ENCODE measurements at regions not wholly inside any gene's neighbourhood (a gene's known extent, or its start where the extent isn't known, plus 50 kb on each side); places are given as distances from the start of the nearest gene placed in this dataset.

- intact Hi-C loops (cut with micrococcal nuclease) (no loop called here), in situ Hi-C loops (cut with MboI; ENCODE audit: low sequenced_read_pairs) (no loop called here), dilution Hi-C loops (cut with HindIII; ENCODE audit: low sequenced_read_pairs, unreplicated experiment) (no loop called here)
- Histone ChIP-seq H3K56ac (ENCODE audit: extremely low read depth, insufficient read depth, low read length) (no peak overlapping the region), H3K9me3 (ENCODE audit: control insufficient read depth, insufficient read depth, low read length) (no peaks in the 10 kb centered on the region), H2BK15ac (ENCODE audit: low read depth, low read length) (no peak overlapping the region), H3K14ac (replicated peaks; ENCODE audit: low read depth, low read length) (no peak overlapping the region), H2AK9ac (replicated peaks; ENCODE audit: low read depth, low read length, poor library complexity) (no peak overlapping the region), H3K9ac (ENCODE audit: low read depth, low read length) (no peak overlapping the region), H4K8ac (ENCODE audit: low read depth in 2 of 2, low read length in 2 of 2) (no peak overlapping the region), H3K4me3 (ENCODE audit: insufficient read depth, low read depth, low read length) (no peak overlapping the region), H3K9me1 (ENCODE audit: insufficient read depth, low read length) (no peaks in the 10 kb centered on the region), H3K27ac (ENCODE audit: insufficient read depth, low read length) (no peak overlapping the region), H3K27me3 (ENCODE audit: control insufficient read depth, insufficient read depth, low read length) (no peaks in the 10 kb centered on the region), H2BK5ac (ENCODE audit: low read depth, low read length, poor library complexity, severe bottlenecking) (no peak overlapping the region), H3K79me1 (ENCODE audit: low read depth in 1 of 2, low read length in 2 of 2) (no peaks in the 10 kb centered on the region), H4K5ac (ENCODE audit: low read depth, low read length) (no peak overlapping the region), H3K18ac (ENCODE audit: low read depth, low read length) (no peak overlapping the region), H4K91ac (ENCODE audit: insufficient read depth, low read depth, low read length) (no peak overlapping the region), H3K4me1 (ENCODE audit: control insufficient read depth, insufficient read depth, low read length) (no peaks in the 10 kb centered on the region), H2AK5ac (ENCODE audit: low read depth, low read length) (no peak overlapping the region), H2AFZ (replicated peaks; ENCODE audit: low read length, poor library complexity) (no peak overlapping the region), H2BK20ac (ENCODE audit: low read depth, low read length) (no peak overlapping the region), H2BK120ac (ENCODE audit: low read depth, low read length) (no peak overlapping the region), H3K36me3 (ENCODE audit: control insufficient read depth, insufficient read depth, low read length) (no peaks in the 10 kb centered on the region), H3K4me2 (ENCODE audit: low read depth, low read length) (no peak overlapping the region), H3K23ac (ENCODE audit: low read depth, low read length) (no peak overlapping the region), H4K20me1 (ENCODE audit: insufficient read depth, low read length) (no peaks in the 10 kb centered on the region), H3K4ac (ENCODE audit: low read depth, low read length) (no peak overlapping the region)
- no peak for ATAC-seq (ENCODE audit: low read depth)
- no TSS peak for BruUV-seq (replicated peaks)
- POLR2A ChIA-PET (ENCODE audit: unreplicated experiment) = no interaction called here
- CTCF ChIA-PET = no interaction called here
- TF ChIP-seq FOS (IDR thresholded peaks at IDR 0.05; ENCODE audit: low read depth, low read length) (no peak), RAD21 (IDR thresholded peaks at IDR 0.05; ENCODE audit: low read length) (no peak), CHD1 (IDR thresholded peaks at IDR 0.05; ENCODE audit: low read depth, low read length) (no peak), SMC3 (IDR thresholded peaks at IDR 0.05; ENCODE audit: low read depth, low read length) (no peak), POLR2A (IDR thresholded peaks at IDR 0.05; ENCODE audit: low read depth, low read length) (no peak), RFX5 (IDR thresholded peaks at IDR 0.05; ENCODE audit: low read depth, low read length) (no peak), CEBPB (IDR thresholded peaks at IDR 0.05; ENCODE audit: low read depth, low read length) (no peak), CTCF (conservative IDR thresholded peaks at IDR 0.05; ENCODE audit: low read depth, low read length) (no peak), MAFK (IDR thresholded peaks at IDR 0.05; ENCODE audit: low read depth, low read length) (no peak), ELK1 (IDR thresholded peaks at IDR 0.05; ENCODE audit: borderline replicate concordance, low read depth, low read length) (no peak), USF2 (IDR thresholded peaks at IDR 0.05; ENCODE audit: low read depth, low read length) (no peak), MAZ (IDR thresholded peaks at IDR 0.05; ENCODE audit: borderline replicate concordance, low read depth, low read length) (no peak)
- no peak for DNase-seq
Observed at GRCh38 chr3:165442061-165442460, 245.9 kb upstream of the SLITRK3 start.

Measured in IMR-90 (cell line).